SK-N-SH (cell line): ENCODE measurements at regions not wholly inside any gene's neighbourhood (a gene's known extent, or its start where the extent isn't known, plus 50 kb on each side); places are given as distances from the start of the nearest gene placed in this dataset.

Source experiments
- CTCF ChIA-PET: fragments of 300-600, 350-600 bp; formaldehyde crosslinking; extraction: SDS; loops from one replicate; lab custom pipeline; 2021; lab: Yijun Ruan, JAX
- POLR2A ChIA-PET: fragments of 350-600 bp; sonication (Branson Sonifier 250); formaldehyde crosslinking; extraction: SDS; loops from one replicate; lab custom pipeline; 2020; ENCODE audit warnings: antibody characterized with exemption, inconsistent platforms; lab: Yijun Ruan, JAX
- DNase-seq: peaks from one replicate; pipeline ENCODE4 v3.0.0; 2012
- H2AFZ ChIP-seq: fragments of 200-600 bp; sonication (generic); 2 replicates; pipeline ENCODE4 v1.8.1; 2016; ENCODE audit warnings: antibody characterized with exemption, mild to moderate bottlenecking, low read depth
- H3F3A ChIP-seq: fragments of 200-600 bp; sonication (generic); replicated peaks from 2 replicates; pipeline ENCODE3; 2016; ENCODE audit warnings: antibody characterized with exemption, mild to moderate bottlenecking; ENCODE audit not compliant: insufficient read depth
- H3K27ac ChIP-seq, 2 experiments: fragments of 200-500 bp in 1 of 2; fragments of 200-600 bp in 1 of 2; sonication (Bioruptor generic) in 1 of 2; sonication (generic), shearing (Covaris generic) in 1 of 2; 2 replicates each; pipeline versions ENCODE4 v1.5.1 to v1.6.1; 2014 to 2016; ENCODE audit warnings: low read depth in 2 of 2, inconsistent platforms in 1 of 2, low read length in 1 of 2, mild to moderate bottlenecking in 1 of 2, mixed read lengths in 1 of 2
- H3K27me3 ChIP-seq: fragments of 200-600 bp; sonication (generic), shearing (Covaris generic); 2 replicates; pipeline ENCODE4 v1.6.1; 2016; ENCODE audit warnings: mixed run types; ENCODE audit not compliant: insufficient read depth
- H3K36me3 ChIP-seq, 2 experiments: fragments of 200-500 bp in 1 of 2; fragments of 200-600 bp in 1 of 2; sonication (Bioruptor generic) in 1 of 2; sonication (generic) in 1 of 2; replicated peaks in 1 of 2; 2 replicates each; pipeline versions ENCODE3 to v1.5.1; 2014 to 2016; ENCODE audit warnings: low read length in 1 of 2, mild to moderate bottlenecking in 1 of 2; ENCODE audit not compliant: insufficient read depth in 2 of 2, control insufficient read depth in 1 of 2
- H3K4me1 ChIP-seq, 2 experiments: fragments of 200-500 bp in 1 of 2; fragments of 200-600 bp in 1 of 2; sonication (Bioruptor generic) in 1 of 2; sonication (generic), shearing (Covaris generic) in 1 of 2; 2 replicates each; pipeline versions ENCODE4 v1.5.1 to v1.6.1; 2014 to 2016; ENCODE audit warnings: low read depth in 1 of 2, low read length in 1 of 2, mixed run types in 1 of 2; ENCODE audit not compliant: insufficient read depth in 2 of 2, control insufficient read depth in 1 of 2
- H3K4me2 ChIP-seq: fragments of 200-600 bp; sonication (generic), shearing (Covaris generic); 2 replicates; pipeline ENCODE4 v1.6.1; 2017; ENCODE audit warnings: mixed run types
- H3K4me3 ChIP-seq, 2 experiments: fragments of 200-500 bp in 1 of 2; fragments of 200-600 bp in 1 of 2; sonication (Bioruptor generic) in 1 of 2; sonication (generic), shearing (Covaris generic) in 1 of 2; 2 replicates each; pipeline versions ENCODE4 v1.5.1 to v1.8.1; 2014 to 2016; ENCODE audit warnings: low read depth in 2 of 2, inconsistent platforms in 1 of 2, low read length in 1 of 2, mild to moderate bottlenecking in 1 of 2, mixed read lengths in 1 of 2, moderate library complexity in 1 of 2
- H3K79me2 ChIP-seq: fragments of 200-600 bp; sonication (generic); 2 replicates; pipeline ENCODE4 v1.8.1; 2017; ENCODE audit warnings: mild to moderate bottlenecking; ENCODE audit not compliant: insufficient read depth
- H3K9ac ChIP-seq: fragments of 200-600 bp; sonication (generic); 2 replicates; pipeline ENCODE4 v1.6.1; 2017; ENCODE audit warnings: mixed run types
- H3K9me2 ChIP-seq: fragments of 200-600 bp; sonication (generic); 2 replicates; pipeline ENCODE4 v1.6.1; 2017; ENCODE audit warnings: mixed run types
- H3K9me3 ChIP-seq: fragments of 200-600 bp; sonication (generic); 2 replicates; pipeline ENCODE4 v1.6.1; 2017; ENCODE audit warnings: mixed run types, mild to moderate bottlenecking, moderate library complexity
- H4K20me1 ChIP-seq: fragments of 200-600 bp; sonication (generic); 2 replicates; pipeline ENCODE4 v1.6.1; 2017; ENCODE audit warnings: mild to moderate bottlenecking, mixed run types; ENCODE audit not compliant: insufficient read depth
- EP300 ChIP-seq, 2 experiments: IDR thresholded peaks; 2 replicates each; pipeline versions ENCODE4 v1.4.0 to v1.6.1; 2012; ENCODE audit warnings: borderline replicate concordance in 1 of 2, low read depth in 1 of 2, low read length in 1 of 2
- FOSL2 ChIP-seq: IDR thresholded peaks from 2 replicates; pipeline ENCODE4 v1.4.0; 2012; ENCODE audit warnings: low read depth, mild to moderate bottlenecking, moderate library complexity, borderline replicate concordance
- FOXJ3 ChIP-seq: sonication (generic); formaldehyde crosslinking; IDR thresholded peaks from 2 replicates; pipeline ENCODE4 v1.5.1; 2020; ENCODE audit warnings: mild to moderate bottlenecking, missing genetic modification reagents
- GABPA ChIP-seq: IDR thresholded peaks from 2 replicates; pipeline ENCODE4 v1.4.0; 2012; ENCODE audit warnings: low read depth, mild to moderate bottlenecking
- GATA2 ChIP-seq: sonication (generic); formaldehyde crosslinking; IDR thresholded peaks from 2 replicates; pipeline ENCODE4 v1.5.0; 2020; ENCODE audit warnings: mild to moderate bottlenecking, missing genetic modification reagents
- JUND ChIP-seq: IDR thresholded peaks from 2 replicates; pipeline ENCODE4 v1.4.0; 2012
- PBX3 ChIP-seq: IDR thresholded peaks from 2 replicates; pipeline ENCODE4; 2012
- REST ChIP-seq: IDR thresholded peaks from 2 replicates; pipeline ENCODE4 v1.6.1; 2012; ENCODE audit warnings: mild to moderate bottlenecking, low read depth, low read length, moderate library complexity
- SMC3 ChIP-seq: IDR thresholded peaks from 2 replicates; pipeline ENCODE4 v1.6.1; 2012; ENCODE audit warnings: low read depth, low read length, improper control_type of control experiment
- TCF12 ChIP-seq: IDR thresholded peaks from 2 replicates; pipeline ENCODE4 v1.4.0; 2012
- TEAD4 ChIP-seq: IDR thresholded peaks from 2 replicates; pipeline ENCODE4 v1.4.0; 2012; ENCODE audit warnings: mild to moderate bottlenecking, borderline replicate concordance; ENCODE audit not compliant: insufficient read depth
- USF1 ChIP-seq: IDR thresholded peaks from 2 replicates; pipeline ENCODE4 v1.4.0; 2012; ENCODE audit warnings: low read depth, borderline replicate concordance
- YY1 ChIP-seq: IDR thresholded peaks from 2 replicates; pipeline ENCODE4 v1.4.0; 2012; ENCODE audit warnings: low read depth, mild to moderate bottlenecking
- WGBS: methylation state at CpG from one replicate; pipeline ENCODE4 v1.1.6; 2017; ENCODE audit warnings: low lambda C conversion rate; 5-methylcytosine and 5-hydroxymethylcytosine counted together

GRCh38 chr17:65334406-65334805 lies 197.2 kb downstream of the RGS9 start (continued):
- no peak for TF ChIP-seq GATA2 (CRISPR knock-in tag)
- no peak for TF ChIP-seq GABPA
- no peak for TF ChIP-seq FOXJ3

GRCh38 chr17:65332779-65333178 lies 195.6 kb downstream of the RGS9 start:
- Histone ChIP-seq H3K4me2 (no peak overlapping the region), H3K36me3 (no peaks in the 10 kb centered on the region), H3K9me2 (no peaks in the 10 kb centered on the region), H3F3A (no peaks in the 10 kb centered on the region), H3K79me2 (no peaks in the 10 kb centered on the region), H3K4me1 (no peaks in the 10 kb centered on the region), H3K9ac (no peak overlapping the region), H2AFZ (no peak overlapping the region), H4K20me1 (no peaks in the 10 kb centered on the region), H3K27ac (no peak overlapping the region), H3K4me3 (no peak overlapping the region), H3K27me3 (no peaks in the 10 kb centered on the region), H3K9me3 (no peaks in the 10 kb centered on the region)
- WGBS = 24% methylated on average over 3 of the region's 3 CpGs
- CTCF ChIA-PET = interaction anchor here (0.8 kb wide), 1 partner anchor 462 kb away, joined by 3 read pairs; no protein-coding TSS in a partner anchor
- TF ChIP-seq TEAD4 = no peak
- no peak for TF ChIP-seq EP300 (IDR thresholded peaks at IDR 0.05; ENCODE audit: borderline replicate concordance in 1 of 2, low read depth in 1 of 2, low read length in 1 of 2)
- TF ChIP-seq JUND = no peak
- TF ChIP-seq REST = peak; percentile 63; the same call in 1 of the 2 replicates
- no peak for TF ChIP-seq TCF12
- DNase-seq = no peak
- POLR2A ChIA-PET = no interaction called here

- Histone ChIP-seq H3K4me3 (no peak overlapping the region), H3K79me2 (no peaks in the 10 kb centered on the region), H2AFZ (peak overlapping the region; percentile 50; the same call in 1 of the 2 replicates), H3K36me3 (no peaks in the 10 kb centered on the region), H3K9me3 (no peaks in the 10 kb centered on the region), H3K9me2 (no peaks in the 10 kb centered on the region), H3K27me3 (no peaks in the 10 kb centered on the region), H3K9ac (no peak overlapping the region), H3F3A (no peaks in the 10 kb centered on the region), H3K4me2 (peak overlapping the region; percentile 0; the same call in 1 of the 2 replicates), H4K20me1 (no peaks in the 10 kb centered on the region), H3K4me1 (no peaks in the 10 kb centered on the region), H3K27ac (no peak overlapping the region)
- no peak for DNase-seq
- 5% methylated on average over 1 of the region's 1 CpG for WGBS
- POLR2A ChIA-PET = no interaction called here
- CTCF ChIA-PET = no interaction called here
- TF ChIP-seq USF1 (peak; percentile 53; the same call in 1 of the 2 replicates), TCF12 (peak; percentile 60), SMC3 (no peak), PBX3 (peak; percentile 19; the same call in 1 of the 2 replicates), YY1 (no peak), FOSL2 (peak; percentile 40; the same call in 1 of the 2 replicates), TEAD4 (no peak)
Measured at GRCh38 chr17:65332375-65332774, 195.2 kb downstream of the RGS9 start.
